Epithelial cell of esophagus (primary cell): ENCODE measurements at regions not wholly inside any gene's neighbourhood (a gene's known extent, or its start where the extent isn't known, plus 50 kb on each side); places are given as distances from the start of the nearest gene placed in this dataset.
"Not testable (repeated sequence)": the region's sequence is repeated elsewhere in the genome, so short reads cannot be mapped to it uniquely, and the experiment has no call there.

Experiments
- DNase-seq: peaks from one replicate; pipeline ENCODE4 v3.0.0; 2010; ENCODE audit warnings: low read depth
- H3K4me3 ChIP-seq: 2 replicates; pipeline ENCODE4 v1.5.1; 2011; ENCODE audit warnings: mild to moderate bottlenecking, low read length, control low read depth
- TF ChIP-seq, protein P1 (sequence below): IDR thresholded peaks from 2 replicates; pipeline ENCODE4 v1.5.1; 2011; ENCODE audit warnings: low read depth, mild to moderate bottlenecking, low read length, control low read depth, inconsistent platforms; ENCODE audit not compliant: insufficient read depth; ENCODE audit errors: missing control alignments

DNA sequence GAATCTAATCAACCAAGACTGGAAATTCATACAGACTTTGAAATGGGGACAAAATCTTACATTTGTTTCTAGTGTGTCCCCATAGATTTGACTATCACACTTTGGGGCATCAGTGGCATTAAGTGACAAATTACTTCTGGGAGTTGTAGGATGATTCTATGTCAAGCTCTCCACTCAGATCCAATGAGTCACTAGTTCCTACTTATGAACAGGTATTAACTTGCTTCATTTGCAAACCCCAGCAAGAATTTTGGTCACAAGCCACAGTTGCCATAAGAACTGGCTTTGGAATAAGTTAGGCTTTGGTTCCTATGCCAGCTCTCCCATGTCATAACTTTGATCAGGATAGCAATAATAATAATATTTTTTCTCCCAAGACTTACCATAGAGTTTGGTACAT, 77.6 kb upstream of the PTPRK start:
- TF ChIP-seq, protein P1, sequence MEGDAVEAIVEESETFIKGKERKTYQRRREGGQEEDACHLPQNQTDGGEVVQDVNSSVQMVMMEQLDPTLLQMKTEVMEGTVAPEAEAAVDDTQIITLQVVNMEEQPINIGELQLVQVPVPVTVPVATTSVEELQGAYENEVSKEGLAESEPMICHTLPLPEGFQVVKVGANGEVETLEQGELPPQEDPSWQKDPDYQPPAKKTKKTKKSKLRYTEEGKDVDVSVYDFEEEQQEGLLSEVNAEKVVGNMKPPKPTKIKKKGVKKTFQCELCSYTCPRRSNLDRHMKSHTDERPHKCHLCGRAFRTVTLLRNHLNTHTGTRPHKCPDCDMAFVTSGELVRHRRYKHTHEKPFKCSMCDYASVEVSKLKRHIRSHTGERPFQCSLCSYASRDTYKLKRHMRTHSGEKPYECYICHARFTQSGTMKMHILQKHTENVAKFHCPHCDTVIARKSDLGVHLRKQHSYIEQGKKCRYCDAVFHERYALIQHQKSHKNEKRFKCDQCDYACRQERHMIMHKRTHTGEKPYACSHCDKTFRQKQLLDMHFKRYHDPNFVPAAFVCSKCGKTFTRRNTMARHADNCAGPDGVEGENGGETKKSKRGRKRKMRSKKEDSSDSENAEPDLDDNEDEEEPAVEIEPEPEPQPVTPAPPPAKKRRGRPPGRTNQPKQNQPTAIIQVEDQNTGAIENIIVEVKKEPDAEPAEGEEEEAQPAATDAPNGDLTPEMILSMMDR = no peak
- H3K4me3 ChIP-seq = no peak overlapping the region
- peak; percentile 92 for DNase-seq

DNA sequence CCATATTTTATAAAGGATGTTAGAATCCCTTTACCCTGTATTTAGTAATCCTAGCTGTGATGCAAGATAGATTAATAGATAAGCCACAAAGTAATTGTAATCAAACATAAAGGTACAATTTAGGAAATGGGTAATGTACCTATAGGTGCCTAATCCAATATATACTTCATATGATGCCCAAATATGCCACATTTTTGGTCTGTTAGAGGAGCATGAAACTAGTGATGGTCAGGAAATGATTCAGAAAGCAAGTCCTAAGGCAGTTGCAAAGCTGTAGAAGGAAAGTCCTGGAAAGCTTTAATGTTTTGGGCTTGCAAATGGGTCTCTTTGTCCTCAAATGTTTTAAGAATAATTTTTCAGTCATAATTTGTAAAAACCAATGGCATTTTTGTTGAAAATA, 76.6 kb upstream of the PTPRK start:
- DNase-seq = peak; percentile 27
- H3K4me3 ChIP-seq = no peak overlapping the region
- TF ChIP-seq, protein P1 = no peak

DNA sequence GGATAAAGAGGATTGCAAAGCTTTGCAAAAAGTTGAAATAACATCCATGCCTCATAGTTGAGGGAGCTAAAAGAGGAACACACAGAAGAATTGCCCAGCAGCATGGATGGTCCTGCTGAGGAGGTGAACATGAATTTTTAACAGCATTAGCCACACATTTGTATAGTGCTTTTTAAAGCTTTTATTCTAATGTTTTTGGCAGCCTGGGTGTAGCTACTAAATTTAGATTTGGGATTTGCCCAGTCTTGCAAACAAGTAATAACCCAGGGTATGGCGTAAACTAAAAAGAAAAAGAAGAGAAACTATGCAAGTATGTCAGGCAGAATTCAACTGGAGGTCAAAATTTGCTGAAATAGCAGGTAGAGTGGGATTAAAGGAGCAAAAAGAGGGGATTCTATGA, 75.1 kb upstream of the PTPRK start:
- no peak overlapping the region for H3K4me3 ChIP-seq
- TF ChIP-seq, protein P1 = no peak
- peak; percentile 30 for DNase-seq

DNA sequence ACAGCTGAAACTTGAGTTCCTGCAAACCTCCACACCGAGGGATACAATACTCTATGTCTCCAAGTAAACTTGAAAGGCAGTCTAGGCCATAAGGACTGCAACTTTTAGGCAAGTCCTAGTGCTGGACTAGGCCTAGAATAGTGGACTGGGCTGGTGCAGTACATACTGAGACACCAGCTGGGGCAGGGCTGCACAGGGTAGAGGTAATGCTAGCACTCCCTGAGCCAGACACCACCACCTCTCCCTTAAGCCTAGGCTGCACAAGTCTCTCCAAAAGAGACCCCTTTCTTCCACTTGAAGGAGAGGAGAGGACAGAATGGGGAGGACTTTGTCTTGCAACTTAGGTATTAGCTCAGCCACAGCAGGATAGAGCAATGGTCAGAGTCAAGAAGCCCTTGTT, 65.7 kb upstream of the PTPRK start:
- TF ChIP-seq, protein P1 = no peak
- DNase-seq = no peak
- no peak overlapping the region for H3K4me3 ChIP-seq

DNA sequence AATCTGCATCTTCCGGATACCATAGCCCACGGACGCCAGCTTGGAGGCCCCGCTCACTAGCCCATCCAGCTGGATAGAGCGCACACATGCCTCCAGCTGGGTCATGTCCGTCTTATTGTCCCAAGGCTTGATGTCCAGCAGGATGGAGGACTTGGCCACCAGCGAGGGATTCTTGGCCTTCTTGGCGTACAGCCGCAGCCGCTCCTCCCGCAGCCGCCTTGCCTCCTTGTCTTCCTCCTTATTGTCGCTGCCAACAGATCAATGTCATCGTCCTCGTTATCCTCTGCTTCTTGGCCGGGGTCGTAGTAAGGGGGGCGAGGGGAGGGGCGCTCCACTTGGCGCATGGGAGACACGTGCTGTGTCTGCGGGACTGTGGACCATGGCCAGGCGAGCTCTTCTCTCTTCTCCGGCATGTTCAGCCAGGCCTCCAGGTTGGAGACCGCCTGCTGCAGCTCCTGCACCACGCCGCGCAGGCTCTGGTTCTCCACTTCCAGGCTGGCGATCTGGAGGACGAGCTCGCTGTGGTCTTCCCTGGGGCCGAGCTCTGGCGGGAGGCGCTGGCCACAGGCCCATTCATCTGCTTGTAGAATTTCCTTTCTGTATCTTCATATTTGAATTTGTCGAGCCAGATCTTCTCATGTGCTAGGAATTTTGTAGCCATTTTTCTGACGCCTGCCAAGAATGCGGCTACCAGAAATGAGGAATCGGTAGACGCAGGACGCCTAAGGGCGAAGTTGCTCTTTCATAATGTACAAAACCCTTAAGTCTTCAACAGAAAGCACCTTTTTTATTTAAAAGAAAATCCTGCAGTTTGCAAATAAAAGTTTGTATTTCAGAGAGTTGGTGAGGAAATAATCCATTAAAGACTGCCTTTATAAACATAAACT, 60.1 kb upstream of the PTPRK start:
- H3K4me3 ChIP-seq = no peak overlapping the region
- TF ChIP-seq, protein P1 = no peak
- DNase-seq = no peak

DNA sequence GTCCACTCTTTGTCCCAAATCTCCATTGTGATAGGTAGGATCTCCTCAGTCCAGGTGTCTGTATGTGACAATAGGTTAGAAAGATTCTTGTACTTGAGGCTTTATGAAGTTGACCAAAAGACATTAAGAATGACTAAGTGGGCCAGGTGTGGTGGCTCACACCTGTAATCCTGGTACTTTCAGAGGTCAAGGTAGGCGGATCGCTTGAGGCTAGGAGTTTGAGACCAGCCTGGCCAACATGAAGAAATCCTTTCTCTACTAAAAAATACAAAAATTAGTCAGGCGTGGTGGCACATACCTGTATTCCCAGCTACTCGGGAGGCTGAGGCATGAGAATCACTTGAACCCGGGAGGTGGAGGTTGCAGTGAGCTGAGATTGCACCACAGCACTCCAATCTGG, 54.9 kb upstream of the PTPRK start:
- DNase-seq, H3K4me3 ChIP-seq: not testable (repeated sequence)

DNA sequence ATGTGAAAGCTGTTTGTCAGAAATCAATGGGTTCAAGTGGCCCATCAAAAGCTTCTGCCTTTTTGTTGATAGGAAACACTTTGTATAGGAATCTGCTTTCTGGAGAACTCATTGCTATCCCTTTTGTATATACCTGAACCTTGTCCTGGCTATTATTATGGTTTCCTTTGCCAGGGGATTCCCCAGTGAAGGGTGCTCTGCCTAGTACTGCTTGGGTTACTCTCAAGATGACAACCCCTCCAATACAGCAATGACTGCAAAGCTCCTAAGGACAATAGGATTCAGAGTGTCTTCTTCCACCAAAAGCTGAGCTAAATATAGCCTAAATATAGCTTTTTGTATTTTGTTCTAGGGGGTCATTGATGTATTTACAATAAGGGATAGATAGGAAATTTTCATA, 54.0 kb upstream of the PTPRK start:
- TF ChIP-seq, protein P1 = no peak
- DNase-seq = no peak
- H3K4me3 ChIP-seq = no peak overlapping the region
